ENCODE measurements at regions not wholly inside any gene's neighbourhood (a gene's known extent, or its start where the extent isn't known, plus 50 kb on each side); places are given as distances from the start of the nearest gene placed in this dataset.
A peak's percentile ranks its signal among the peaks of the same experiment; 100 is the strongest.

GRCh38 chr9:118527261-118527660, 823.1 kb downstream of the TLR4 start:
- H3K9me3 ChIP-seq (ENCODE audit: low read depth, low read length), result no peaks in the 10 kb centered on the region
- peaks cover 10% of the 10 kb centered on the region for H3K4me1 ChIP-seq (ENCODE audit: insufficient read depth, low read length)
- no peaks in the 10 kb centered on the region for H4K20me1 ChIP-seq (ENCODE audit: insufficient read depth, low read length)
- no peak for TF ChIP-seq CTCF (IDR thresholded peaks at IDR 0.05; ENCODE audit: extremely low read depth, low read depth, low read length)
- H3K79me2 ChIP-seq (ENCODE audit: insufficient read depth, low read length), result no peaks in the 10 kb centered on the region
- no peak overlapping the region for H3K27ac ChIP-seq (ENCODE audit: low read depth, low read length)
- H3K36me3 ChIP-seq (ENCODE audit: insufficient read depth, low read length), result no peaks in the 10 kb centered on the region
- no peak overlapping the region for H3K4me3 ChIP-seq (ENCODE audit: insufficient read depth, low read length)
- H3K27me3 ChIP-seq (ENCODE audit: insufficient read depth, low read length), result no peaks in the 10 kb centered on the region
- H2AFZ ChIP-seq (ENCODE audit: low read length), result no peak overlapping the region
- H3K4me2 ChIP-seq (ENCODE audit: insufficient read depth, low read length), result no peak overlapping the region
- no peak for DNase-seq (ENCODE audit: insufficient read length, low spot score, missing footprints)

- H3K4me2 ChIP-seq (ENCODE audit: insufficient read depth, low read length), result peak overlapping the region; percentile 3
- H4K20me1 ChIP-seq (ENCODE audit: insufficient read depth, low read length), result no peaks in the 10 kb centered on the region
- H3K4me1 ChIP-seq (ENCODE audit: insufficient read depth, low read length), result peaks cover 10% of the 10 kb centered on the region
- H3K9me3 ChIP-seq (ENCODE audit: low read depth, low read length), result no peaks in the 10 kb centered on the region
- H3K27ac ChIP-seq (ENCODE audit: low read depth, low read length), result no peak overlapping the region
- no peak for TF ChIP-seq CTCF (IDR thresholded peaks at IDR 0.05; ENCODE audit: extremely low read depth, low read depth, low read length)
- DNase-seq (ENCODE audit: insufficient read length, low spot score, missing footprints), result no peak
- H3K4me3 ChIP-seq (ENCODE audit: insufficient read depth, low read length), result no peak overlapping the region
- no peaks in the 10 kb centered on the region for H3K27me3 ChIP-seq (ENCODE audit: insufficient read depth, low read length)
- H2AFZ ChIP-seq (ENCODE audit: low read length), result no peak overlapping the region
- H3K79me2 ChIP-seq (ENCODE audit: insufficient read depth, low read length), result no peaks in the 10 kb centered on the region
- H3K36me3 ChIP-seq (ENCODE audit: insufficient read depth, low read length), result no peaks in the 10 kb centered on the region
These were observed 825.0 kb downstream of the TLR4 start for GRCh38 chr9:118529210-118529609.

GRCh38 chr9:118529624-118530214, 825.5 kb downstream of the TLR4 start:
- peak overlapping the region; percentile 3 for H3K4me2 ChIP-seq (ENCODE audit: insufficient read depth, low read length)
- H2AFZ ChIP-seq (ENCODE audit: low read length), result no peak overlapping the region
- no peaks in the 10 kb centered on the region for H3K36me3 ChIP-seq (ENCODE audit: insufficient read depth, low read length)
- no peak for TF ChIP-seq CTCF (IDR thresholded peaks at IDR 0.05; ENCODE audit: extremely low read depth, low read depth, low read length)
- H4K20me1 ChIP-seq (ENCODE audit: insufficient read depth, low read length), result no peaks in the 10 kb centered on the region
- peaks cover 10% of the 10 kb centered on the region for H3K4me1 ChIP-seq (ENCODE audit: insufficient read depth, low read length)
- no peaks in the 10 kb centered on the region for H3K27me3 ChIP-seq (ENCODE audit: insufficient read depth, low read length)
- H3K9me3 ChIP-seq (ENCODE audit: low read depth, low read length), result no peaks in the 10 kb centered on the region
- no peaks in the 10 kb centered on the region for H3K79me2 ChIP-seq (ENCODE audit: insufficient read depth, low read length)
- no peak for DNase-seq (ENCODE audit: insufficient read length, low spot score, missing footprints)
- H3K4me3 ChIP-seq (ENCODE audit: insufficient read depth, low read length), result no peak overlapping the region
- no peak overlapping the region for H3K27ac ChIP-seq (ENCODE audit: low read depth, low read length)

- no peak for DNase-seq (ENCODE audit: insufficient read length, low spot score, missing footprints)
- no peak overlapping the region for H3K4me3 ChIP-seq (ENCODE audit: insufficient read depth, low read length)
- peaks cover 10% of the 10 kb centered on the region for H3K4me1 ChIP-seq (ENCODE audit: insufficient read depth, low read length)
- no peak for TF ChIP-seq CTCF (IDR thresholded peaks at IDR 0.05; ENCODE audit: extremely low read depth, low read depth, low read length)
- no peaks in the 10 kb centered on the region for H3K9me3 ChIP-seq (ENCODE audit: low read depth, low read length)
- H3K36me3 ChIP-seq (ENCODE audit: insufficient read depth, low read length), result no peaks in the 10 kb centered on the region
- H3K4me2 ChIP-seq (ENCODE audit: insufficient read depth, low read length), result no peak overlapping the region
- H2AFZ ChIP-seq (ENCODE audit: low read length), result no peak overlapping the region
- no peaks in the 10 kb centered on the region for H3K27me3 ChIP-seq (ENCODE audit: insufficient read depth, low read length)
- no peaks in the 10 kb centered on the region for H4K20me1 ChIP-seq (ENCODE audit: insufficient read depth, low read length)
- no peaks in the 10 kb centered on the region for H3K79me2 ChIP-seq (ENCODE audit: insufficient read depth, low read length)
- no peak overlapping the region for H3K27ac ChIP-seq (ENCODE audit: low read depth, low read length)
These were observed 828.4 kb downstream of the TLR4 start for GRCh38 chr9:118532592-118532991.
